Loucy (cell line): ENCODE measurements at regions not wholly inside any gene's neighbourhood (a gene's known extent, or its start where the extent isn't known, plus 50 kb on each side); places are given as distances from the start of the nearest gene placed in this dataset.
"Not testable (repeated sequence)": the region's sequence is repeated elsewhere in the genome, so short reads cannot be mapped to it uniquely, and the experiment has no call there.

ENCODE experiments used
- H2AFZ ChIP-seq: fragments of 200-600 bp; sonication (generic); 2 replicates; pipeline ENCODE4 v1.6.0; 2016; ENCODE audit warnings: antibody characterized with exemption, mild to moderate bottlenecking, low read length, moderate library complexity
- H3F3A ChIP-seq: fragments of 200-600 bp; 2 replicates; pipeline ENCODE4 v1.6.0; 2016; ENCODE audit warnings: antibody characterized with exemption, low read depth, mild to moderate bottlenecking
- H3K27me3 ChIP-seq: fragments of 200-600 bp; sonication (generic); 2 replicates; pipeline ENCODE4 v1.6.1; 2014; ENCODE audit warnings: low read length, mild to moderate bottlenecking; ENCODE audit not compliant: insufficient read depth, poor library complexity, severe bottlenecking
- H3K36me3 ChIP-seq: fragments of 200-600 bp; sonication (generic); 2 replicates; pipeline ENCODE4 v1.6.1; 2016; ENCODE audit warnings: low read length; ENCODE audit not compliant: insufficient read depth
- H3K4me1 ChIP-seq: fragments of 200-600 bp; sonication (generic); 2 replicates; pipeline ENCODE4 v1.5.1; 2014; ENCODE audit warnings: low read length, mild to moderate bottlenecking; ENCODE audit not compliant: insufficient read depth, poor library complexity, severe bottlenecking
- H3K4me2 ChIP-seq: fragments of 200-600 bp; sonication (generic); 2 replicates; pipeline ENCODE4 v1.6.0; 2014; ENCODE audit warnings: antibody characterized with exemption, low read length, low read depth, mild to moderate bottlenecking; ENCODE audit not compliant: poor library complexity, severe bottlenecking
- H3K4me3 ChIP-seq: fragments of 200-600 bp; sonication (generic); 2 replicates; pipeline ENCODE4 v1.5.1; 2014; ENCODE audit warnings: low read length, mild to moderate bottlenecking, mixed read lengths; ENCODE audit not compliant: poor library complexity, severe bottlenecking
- H3K79me2 ChIP-seq: fragments of 200-600 bp; sonication (generic); 2 replicates; pipeline ENCODE4 v1.6.1; 2014; ENCODE audit warnings: low read length; ENCODE audit not compliant: insufficient read depth
- H3K9ac ChIP-seq: fragments of 200-600 bp; sonication (generic); 2 replicates; pipeline ENCODE4 v1.6.0; 2014; ENCODE audit warnings: mild to moderate bottlenecking, low read depth, low read length, moderate library complexity; ENCODE audit not compliant: poor library complexity, severe bottlenecking
- H3K9me2 ChIP-seq: fragments of 200-600 bp; sonication (generic); replicated peaks from 2 replicates; pipeline ENCODE4 v1.6.1; 2016; ENCODE audit warnings: low read depth, low read length, mixed read lengths
- H3K9me3 ChIP-seq: fragments of 200-600 bp; sonication (generic); 2 replicates; pipeline ENCODE4 v1.6.1; 2014; ENCODE audit warnings: mild to moderate bottlenecking, antibody characterized with exemption, low read length, low read depth; ENCODE audit not compliant: insufficient read depth
- H4K20me1 ChIP-seq: fragments of 200-600 bp; sonication (generic); 2 replicates; pipeline ENCODE4 v1.6.0; 2014; ENCODE audit warnings: antibody characterized with exemption, low read length, mild to moderate bottlenecking; ENCODE audit not compliant: insufficient read depth, poor library complexity, severe bottlenecking
- CTCF ChIP-seq: fragments of 200-600 bp; sonication (generic); conservative IDR thresholded peaks from 2 replicates; pipeline ENCODE4 v1.5.1; 2014; ENCODE audit warnings: mild to moderate bottlenecking, antibody characterized with exemption, low read length
- EZH2phosphoT487 ChIP-seq: fragments of 200-600 bp; IDR thresholded peaks from 2 replicates; pipeline ENCODE4 v1.6.1; 2018; ENCODE audit warnings: antibody characterized with exemption, mild to moderate bottlenecking, moderate library complexity, borderline replicate concordance

GRCh38 chr18:71321319-71321718 is 1032.5 kb downstream of the SOCS6 start:
- H3F3A ChIP-seq: no peaks in the 10 kb centered on the region
- no peaks in the 10 kb centered on the region for H3K9me2 ChIP-seq
- no peak overlapping the region for H2AFZ ChIP-seq
- no peaks in the 10 kb centered on the region for H4K20me1 ChIP-seq
- TF ChIP-seq CTCF: no peak
- no peak for TF ChIP-seq EZH2phosphoT487
- no peaks in the 10 kb centered on the region for H3K4me1 ChIP-seq
- no peaks in the 10 kb centered on the region for H3K9me3 ChIP-seq
- H3K79me2 ChIP-seq: no peaks in the 10 kb centered on the region
- H3K4me2 ChIP-seq: no peak overlapping the region
- no peak overlapping the region for H3K9ac ChIP-seq
- H3K36me3 ChIP-seq: no peaks in the 10 kb centered on the region
- H3K4me3 ChIP-seq: no peak overlapping the region
- no peaks in the 10 kb centered on the region for H3K27me3 ChIP-seq

GRCh38 chr18:71304856-71305255 is 1016.0 kb downstream of the SOCS6 start:
- Histone ChIP-seq H3F3A (no peaks in the 10 kb centered on the region), H3K9ac (no peak overlapping the region), H2AFZ (no peak overlapping the region), H4K20me1 (no peaks in the 10 kb centered on the region), H3K36me3 (no peaks in the 10 kb centered on the region), H3K9me3 (no peaks in the 10 kb centered on the region), H3K9me2 (no peaks in the 10 kb centered on the region), H3K4me1 (no peaks in the 10 kb centered on the region), H3K4me3 (no peak overlapping the region), H3K4me2 (no peak overlapping the region), H3K79me2 (no peaks in the 10 kb centered on the region), H3K27me3 (no peaks in the 10 kb centered on the region)
- TF ChIP-seq CTCF: no peak
- TF ChIP-seq EZH2phosphoT487: no peak

- not testable (repeated sequence) for H3K4me1 ChIP-seq, H3K9me3 ChIP-seq, H3K36me3 ChIP-seq, H2AFZ ChIP-seq, H3K9me2 ChIP-seq, H3K27me3 ChIP-seq, H3K4me3 ChIP-seq, H3K4me2 ChIP-seq, H3K9ac ChIP-seq, H4K20me1 ChIP-seq, H3K79me2 ChIP-seq, H3F3A ChIP-seq
These were observed 1014.9 kb downstream of the SOCS6 start for GRCh38 chr18:71303743-71304142.

GRCh38 chr18:71301596-71301995 is 1012.8 kb downstream of the SOCS6 start:
- no peak overlapping the region for H3K9ac ChIP-seq
- H3K27me3 ChIP-seq: no peaks in the 10 kb centered on the region
- no peak overlapping the region for H2AFZ ChIP-seq
- no peaks in the 10 kb centered on the region for H4K20me1 ChIP-seq
- H3K4me1 ChIP-seq: no peaks in the 10 kb centered on the region
- no peaks in the 10 kb centered on the region for H3K36me3 ChIP-seq
- H3K9me2 ChIP-seq: no peaks in the 10 kb centered on the region
- H3F3A ChIP-seq: no peaks in the 10 kb centered on the region
- TF ChIP-seq CTCF (no peak), EZH2phosphoT487 (no peak)
- no peak overlapping the region for H3K4me3 ChIP-seq
- H3K4me2 ChIP-seq: no peak overlapping the region
- no peaks in the 10 kb centered on the region for H3K79me2 ChIP-seq
- H3K9me3 ChIP-seq: no peaks in the 10 kb centered on the region

- not testable (repeated sequence) for H3K79me2 ChIP-seq, H4K20me1 ChIP-seq, H3K4me3 ChIP-seq, H3K27me3 ChIP-seq, H2AFZ ChIP-seq, H3K9me2 ChIP-seq, H3K9me3 ChIP-seq, H3K4me2 ChIP-seq, H3K4me1 ChIP-seq, H3K9ac ChIP-seq, H3F3A ChIP-seq, H3K36me3 ChIP-seq
These were observed 1005.4 kb downstream of the SOCS6 start for GRCh38 chr18:71294201-71294600.
